ENCODE measurements at regions not wholly inside any gene's neighbourhood (a gene's known extent, or its start where the extent isn't known, plus 50 kb on each side); places are given as distances from the start of the nearest gene placed in this dataset.

DNA sequence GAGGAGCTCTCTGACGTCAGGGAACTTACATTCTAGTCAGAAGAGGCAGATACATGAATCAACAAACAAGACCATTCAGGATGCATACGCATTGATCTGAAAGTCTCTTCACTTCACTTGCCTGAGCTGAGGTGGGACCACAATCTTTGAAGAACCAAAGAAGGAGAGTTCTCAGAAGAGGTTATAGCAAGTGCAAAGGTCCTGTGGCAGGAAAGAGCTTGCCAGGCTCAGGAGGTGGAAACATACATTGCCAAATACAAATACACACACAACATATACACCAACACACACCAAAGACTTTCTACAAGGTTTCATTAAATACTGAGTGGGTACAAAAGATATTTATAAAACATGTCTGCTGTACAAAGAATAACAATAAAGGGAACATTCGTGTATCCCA is 86.8 kb upstream of the GJB5 start:
- TF ChIP-seq, protein P1, sequence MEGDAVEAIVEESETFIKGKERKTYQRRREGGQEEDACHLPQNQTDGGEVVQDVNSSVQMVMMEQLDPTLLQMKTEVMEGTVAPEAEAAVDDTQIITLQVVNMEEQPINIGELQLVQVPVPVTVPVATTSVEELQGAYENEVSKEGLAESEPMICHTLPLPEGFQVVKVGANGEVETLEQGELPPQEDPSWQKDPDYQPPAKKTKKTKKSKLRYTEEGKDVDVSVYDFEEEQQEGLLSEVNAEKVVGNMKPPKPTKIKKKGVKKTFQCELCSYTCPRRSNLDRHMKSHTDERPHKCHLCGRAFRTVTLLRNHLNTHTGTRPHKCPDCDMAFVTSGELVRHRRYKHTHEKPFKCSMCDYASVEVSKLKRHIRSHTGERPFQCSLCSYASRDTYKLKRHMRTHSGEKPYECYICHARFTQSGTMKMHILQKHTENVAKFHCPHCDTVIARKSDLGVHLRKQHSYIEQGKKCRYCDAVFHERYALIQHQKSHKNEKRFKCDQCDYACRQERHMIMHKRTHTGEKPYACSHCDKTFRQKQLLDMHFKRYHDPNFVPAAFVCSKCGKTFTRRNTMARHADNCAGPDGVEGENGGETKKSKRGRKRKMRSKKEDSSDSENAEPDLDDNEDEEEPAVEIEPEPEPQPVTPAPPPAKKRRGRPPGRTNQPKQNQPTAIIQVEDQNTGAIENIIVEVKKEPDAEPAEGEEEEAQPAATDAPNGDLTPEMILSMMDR (IDR thresholded peaks at IDR 0.05): no peak
- TF ChIP-seq POLR2A (IDR thresholded peaks at IDR 0.05) (no peak), EP300 (IDR thresholded peaks at IDR 0.05) (no peak)
